ENCODE measurements at regions not wholly inside any gene's neighbourhood (a gene's known extent, or its start where the extent isn't known, plus 50 kb on each side); places are given as distances from the start of the nearest gene placed in this dataset.

DNA sequence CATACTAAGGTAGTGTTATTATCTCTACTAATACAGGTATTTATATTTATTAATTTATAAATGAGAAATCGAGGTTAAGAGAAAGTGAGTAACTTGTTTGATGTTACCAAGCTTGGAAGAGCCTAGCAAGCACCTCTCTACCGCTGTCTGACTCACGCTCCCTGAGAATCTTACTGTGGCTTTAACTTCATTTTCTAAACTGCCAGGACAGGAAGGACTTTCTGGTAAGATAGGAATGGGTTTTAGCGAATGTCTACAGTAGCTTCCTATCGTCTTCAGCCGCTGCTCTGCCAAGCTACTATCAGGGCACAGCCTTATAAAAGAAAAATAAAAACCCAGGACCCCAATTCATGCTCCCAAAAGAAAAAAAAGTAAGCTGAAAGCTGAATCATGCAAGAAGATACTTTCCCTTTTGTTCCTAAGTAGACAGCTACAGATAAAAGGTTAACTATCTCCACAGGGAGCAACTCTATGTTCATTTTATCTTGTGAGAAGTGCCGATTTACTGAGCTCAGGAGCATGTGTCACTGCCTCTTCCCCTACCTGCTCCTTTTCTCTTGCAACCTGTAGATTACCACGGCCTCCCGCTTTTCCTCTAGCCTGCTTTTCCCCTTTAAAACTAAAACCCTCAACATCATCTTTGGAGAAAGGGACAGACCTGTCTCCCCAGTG lies 60.2 kb downstream of the THNSL1 start:
- no peaks in the 10 kb centered on the region for H4K20me1 ChIP-seq (ENCODE audit: low read length)
- H3K4me1 ChIP-seq (ENCODE audit: insufficient read depth, low read length), result 0 out of 2 replicates have a peak, but pooled peaks cover 3% of the 10 kb centered on the region
- H3K27ac ChIP-seq (ENCODE audit: low read length), result no peak overlapping the region
- BruUV-seq (replicated peaks), result no TSS peak
- no peaks in the 10 kb centered on the region for H3F3A ChIP-seq (ENCODE audit: low read length, unreplicated experiment)
- no peaks in the 10 kb centered on the region for H3K9me3 ChIP-seq (ENCODE audit: low read length)
- no peak overlapping the region for H3K4me3 ChIP-seq (ENCODE audit: low read length)
- no peaks in the 10 kb centered on the region for H3K79me2 ChIP-seq (ENCODE audit: low read length)
- H3K27me3 ChIP-seq (ENCODE audit: low read length), result no peaks in the 10 kb centered on the region
- intact Hi-C loops (cut with micrococcal nuclease), result no loop called here
- DNase-seq (no peak), ATAC-seq (no peak)
- H3K36me3 ChIP-seq (ENCODE audit: low read depth, low read length), result no peaks in the 10 kb centered on the region
- H3K4me2 ChIP-seq (ENCODE audit: low read length), result no peak overlapping the region
- no peaks in the 10 kb centered on the region for H3K9me2 ChIP-seq (replicated peaks; ENCODE audit: low read length)
- no peak overlapping the region for H2AFZ ChIP-seq (ENCODE audit: low read length)
- CTCF ChIA-PET, result no interaction called here
- TF ChIP-seq EZH2phosphoT487 (IDR thresholded peaks at IDR 0.05; ENCODE audit: borderline replicate concordance, low read length) (no peak), EZH2 (IDR thresholded peaks at IDR 0.05; ENCODE audit: low read length, unreplicated experiment) (no peak)
- TF ChIP-seq, protein P1, sequence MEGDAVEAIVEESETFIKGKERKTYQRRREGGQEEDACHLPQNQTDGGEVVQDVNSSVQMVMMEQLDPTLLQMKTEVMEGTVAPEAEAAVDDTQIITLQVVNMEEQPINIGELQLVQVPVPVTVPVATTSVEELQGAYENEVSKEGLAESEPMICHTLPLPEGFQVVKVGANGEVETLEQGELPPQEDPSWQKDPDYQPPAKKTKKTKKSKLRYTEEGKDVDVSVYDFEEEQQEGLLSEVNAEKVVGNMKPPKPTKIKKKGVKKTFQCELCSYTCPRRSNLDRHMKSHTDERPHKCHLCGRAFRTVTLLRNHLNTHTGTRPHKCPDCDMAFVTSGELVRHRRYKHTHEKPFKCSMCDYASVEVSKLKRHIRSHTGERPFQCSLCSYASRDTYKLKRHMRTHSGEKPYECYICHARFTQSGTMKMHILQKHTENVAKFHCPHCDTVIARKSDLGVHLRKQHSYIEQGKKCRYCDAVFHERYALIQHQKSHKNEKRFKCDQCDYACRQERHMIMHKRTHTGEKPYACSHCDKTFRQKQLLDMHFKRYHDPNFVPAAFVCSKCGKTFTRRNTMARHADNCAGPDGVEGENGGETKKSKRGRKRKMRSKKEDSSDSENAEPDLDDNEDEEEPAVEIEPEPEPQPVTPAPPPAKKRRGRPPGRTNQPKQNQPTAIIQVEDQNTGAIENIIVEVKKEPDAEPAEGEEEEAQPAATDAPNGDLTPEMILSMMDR (conservative IDR thresholded peaks at IDR 0.05; ENCODE audit: low read depth, low read length), result no peak
- no peak overlapping the region for H3K9ac ChIP-seq (ENCODE audit: low read length)
- POLR2A ChIA-PET (ENCODE audit: unreplicated experiment), result no interaction called here

DNA sequence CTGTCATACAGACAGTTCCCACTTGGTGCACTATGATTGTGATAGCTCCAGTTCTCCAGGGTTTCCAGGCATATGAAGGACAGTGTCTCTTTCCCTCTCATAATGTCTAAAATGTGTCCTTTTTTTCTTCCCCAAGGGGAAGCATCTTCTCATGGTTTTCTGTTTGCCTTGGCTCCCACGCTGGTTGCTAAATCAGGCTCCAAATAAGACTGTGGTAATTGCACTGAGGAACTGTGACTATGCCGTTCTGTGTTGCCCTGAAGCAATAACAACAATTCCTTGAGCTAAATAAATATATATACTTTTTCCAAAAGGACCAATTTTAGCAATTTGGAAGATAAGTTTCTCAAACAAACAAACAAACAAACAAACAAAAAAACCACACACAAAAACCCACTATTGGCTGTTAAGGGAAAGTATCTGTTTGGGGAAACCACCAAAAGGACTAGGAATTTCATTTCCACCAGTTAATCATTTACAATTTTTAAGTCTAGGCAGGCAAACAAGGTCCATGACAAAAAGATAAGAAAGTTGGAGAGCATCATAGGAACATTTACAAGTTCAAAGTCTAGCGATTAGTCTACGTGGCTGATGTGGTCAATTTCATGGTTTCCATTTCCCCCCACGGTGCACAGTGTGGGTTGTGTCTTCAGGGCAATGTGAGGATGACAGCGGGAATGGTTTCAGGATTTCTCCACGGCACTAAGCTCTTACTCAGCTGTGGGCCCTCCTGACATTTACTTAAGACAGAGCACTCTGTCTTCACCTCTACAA lies 62.4 kb downstream of the THNSL1 start:
- H3K4me2 ChIP-seq (ENCODE audit: low read length), result no peak overlapping the region
- H3K27me3 ChIP-seq (ENCODE audit: low read length), result no peaks in the 10 kb centered on the region
- H3K9me3 ChIP-seq (ENCODE audit: low read length), result no peaks in the 10 kb centered on the region
- no peak overlapping the region for H3K27ac ChIP-seq (ENCODE audit: low read length)
- H3K79me2 ChIP-seq (ENCODE audit: low read length), result no peaks in the 10 kb centered on the region
- ATAC-seq (no peak), DNase-seq (no peak)
- no TSS peak for BruUV-seq (replicated peaks)
- no peak overlapping the region for H2AFZ ChIP-seq (ENCODE audit: low read length)
- intact Hi-C loops (cut with micrococcal nuclease), result no loop called here
- TF ChIP-seq EZH2phosphoT487 (IDR thresholded peaks at IDR 0.05; ENCODE audit: borderline replicate concordance, low read length) (no peak), EZH2 (IDR thresholded peaks at IDR 0.05; ENCODE audit: low read length, unreplicated experiment) (no peak)
- TF ChIP-seq, protein P1 (conservative IDR thresholded peaks at IDR 0.05; ENCODE audit: low read depth, low read length), result no peak
- ChIA-PET POLR2A (ENCODE audit: unreplicated experiment) (no interaction called here), CTCF (no interaction called here)
- H4K20me1 ChIP-seq (ENCODE audit: low read length), result no peaks in the 10 kb centered on the region
- no peak overlapping the region for H3K9ac ChIP-seq (ENCODE audit: low read length)
- H3K36me3 ChIP-seq (ENCODE audit: low read depth, low read length), result no peaks in the 10 kb centered on the region
- no peak overlapping the region for H3K4me3 ChIP-seq (ENCODE audit: low read length)
- H3F3A ChIP-seq (ENCODE audit: low read length, unreplicated experiment), result no peaks in the 10 kb centered on the region
- H3K4me1 ChIP-seq (ENCODE audit: insufficient read depth, low read length), result 0 out of 2 replicates have a peak, but pooled peaks cover 3% of the 10 kb centered on the region
- no peaks in the 10 kb centered on the region for H3K9me2 ChIP-seq (replicated peaks; ENCODE audit: low read length)
